HEK293 (cell line): ENCODE measurements at regions not wholly inside any gene's neighbourhood (a gene's known extent, or its start where the extent isn't known, plus 50 kb on each side); places are given as distances from the start of the nearest gene placed in this dataset.

Source experiments
- CTCF ChIA-PET: fragments of 350-600 bp; formaldehyde crosslinking; extraction: SDS; loops from one replicate; lab custom pipeline; 2021; ENCODE audit warnings: antibody characterized with exemption; lab: Yijun Ruan, JAX
- POLR2A ChIA-PET: fragments of 300-600 bp; formaldehyde crosslinking; extraction: SDS; loops from one replicate; lab custom pipeline; 2020; ENCODE audit warnings: antibody characterized with exemption, inconsistent platforms; lab: Yijun Ruan, JAX
- H3K27ac ChIP-seq: fragments of 200-500 bp; sonication (Bioruptor generic); 2 replicates; pipeline ENCODE4 v1.5.1; 2014; ENCODE audit warnings: low read depth, low read length, control low read depth, inconsistent platforms; ENCODE audit errors: extremely low read depth
- H3K36me3 ChIP-seq, 2 experiments: fragments of 200-500 bp in 1 of 2; sonication (Bioruptor generic) in 1 of 2; 1 replicate in 1 of 2; 2 replicates in 1 of 2; pipeline ENCODE4 v1.5.1; 2014 to 2017; ENCODE audit warnings: inconsistent platforms in 2 of 2, low read length in 2 of 2; ENCODE audit not compliant: control insufficient read depth in 2 of 2, insufficient read depth in 1 of 2
- H3K4me1 ChIP-seq: fragments of 200-500 bp; sonication (Bioruptor generic); 2 replicates; pipeline ENCODE4 v1.5.1; 2014; ENCODE audit warnings: mild to moderate bottlenecking, low read length, inconsistent platforms; ENCODE audit not compliant: control insufficient read depth, insufficient read depth
- H3K4me3 ChIP-seq: 2 replicates; pipeline ENCODE4 v1.5.1; 2011; ENCODE audit warnings: low read depth, mild to moderate bottlenecking, control low read depth, low read length, moderate library complexity
- H3K9me3 ChIP-seq: fragments of 200-500 bp; sonication (Bioruptor generic); 2 replicates; pipeline ENCODE4 v1.5.1; 2014; ENCODE audit warnings: low read depth, low read length, inconsistent platforms; ENCODE audit not compliant: control insufficient read depth, insufficient read depth
- GFI1B ChIP-seq: fragments of 450-650 bp; formaldehyde crosslinking; IDR thresholded peaks from 2 replicates; pipeline ENCODE4 v1.5.1; 2016; ENCODE audit warnings: missing biosample characterization, missing genetic modification characterization
- GLI4 ChIP-seq: fragments of 450-650 bp; formaldehyde crosslinking; IDR thresholded peaks from 2 replicates; pipeline ENCODE4 v1.5.1; 2016; ENCODE audit warnings: missing biosample characterization, missing genetic modification characterization
- GLIS1 ChIP-seq: fragments of 450-650 bp; formaldehyde crosslinking; IDR thresholded peaks from 2 replicates; pipeline ENCODE4 v1.5.1; 2016; ENCODE audit warnings: missing biosample characterization, missing genetic modification characterization
- HOXD13 ChIP-seq: sonication (generic); formaldehyde crosslinking; IDR thresholded peaks from 2 replicates; pipeline ENCODE4 v1.8.0; 2022; ENCODE audit warnings: missing genetic modification reagents, borderline replicate concordance
- KLF10 ChIP-seq: fragments of 450-650 bp; IDR thresholded peaks from 2 replicates; pipeline ENCODE4 v1.5.1; 2018; ENCODE audit warnings: missing biosample characterization, mild to moderate bottlenecking, missing genetic modification characterization
- KLF8 ChIP-seq: fragments of 450-650 bp; formaldehyde crosslinking; IDR thresholded peaks from 2 replicates; pipeline ENCODE4 v1.5.1; 2016; ENCODE audit warnings: missing biosample characterization, missing genetic modification characterization
- REPIN1 ChIP-seq: fragments of 450-650 bp; formaldehyde crosslinking; IDR thresholded peaks from 2 replicates; pipeline ENCODE4 v1.5.1; 2017; ENCODE audit warnings: missing biosample characterization, missing genetic modification characterization, low read depth
- TRIM28 ChIP-seq: IDR thresholded peaks from 2 replicates; pipeline ENCODE4 v1.6.1; 2011; ENCODE audit warnings: low read length, control low read depth, borderline replicate concordance
- WT1 ChIP-seq: fragments of 450-650 bp; formaldehyde crosslinking; IDR thresholded peaks from 2 replicates; pipeline ENCODE4 v1.5.1; 2016; ENCODE audit warnings: missing biosample characterization, missing genetic modification characterization
- YY2 ChIP-seq: fragments of 450-650 bp; formaldehyde crosslinking; IDR thresholded peaks from 2 replicates; pipeline ENCODE4 v1.5.1; 2016; ENCODE audit warnings: missing biosample characterization, missing genetic modification characterization
- ZBTB49 ChIP-seq: fragments of 450-650 bp; formaldehyde crosslinking; IDR thresholded peaks from 2 replicates; pipeline ENCODE4 v1.5.1; 2016; ENCODE audit warnings: missing biosample characterization, missing genetic modification characterization, low read depth
- ZIC2 ChIP-seq: fragments of 450-650 bp; formaldehyde crosslinking; IDR thresholded peaks from 2 replicates; pipeline ENCODE4 v1.5.1; 2016; ENCODE audit warnings: missing biosample characterization, missing genetic modification characterization
- ZNF10 ChIP-seq: fragments of 450-650 bp; formaldehyde crosslinking; IDR thresholded peaks from 2 replicates; pipeline ENCODE4 v1.5.1; 2017; ENCODE audit warnings: missing biosample characterization, missing genetic modification characterization
- ZNF140 ChIP-seq: fragments of 450-650 bp; formaldehyde crosslinking; IDR thresholded peaks from 2 replicates; pipeline ENCODE4 v1.5.1; 2016; ENCODE audit warnings: missing biosample characterization, missing genetic modification characterization
- ZNF146 ChIP-seq: fragments of 450-650 bp; formaldehyde crosslinking; IDR thresholded peaks from 2 replicates; pipeline ENCODE4 v1.5.1; 2016; ENCODE audit warnings: missing biosample characterization, missing genetic modification characterization
- ZNF16 ChIP-seq: fragments of 450-650 bp; formaldehyde crosslinking; IDR thresholded peaks from 2 replicates; pipeline ENCODE4 v1.5.1; 2016; ENCODE audit warnings: low read depth, missing biosample characterization, missing genetic modification characterization
- ZNF169 ChIP-seq: fragments of 450-650 bp; formaldehyde crosslinking; IDR thresholded peaks from 2 replicates; pipeline ENCODE4 v1.5.1; 2016; ENCODE audit warnings: missing biosample characterization, missing genetic modification characterization
- ZNF223 ChIP-seq: fragments of 450-650 bp; formaldehyde crosslinking; IDR thresholded peaks from 2 replicates; pipeline ENCODE4 v1.5.1; 2016; ENCODE audit warnings: missing biosample characterization, missing genetic modification characterization
- ZNF248 ChIP-seq: fragments of 450-650 bp; formaldehyde crosslinking; IDR thresholded peaks from 2 replicates; pipeline ENCODE4 v1.5.1; 2017; ENCODE audit warnings: missing biosample characterization, missing genetic modification characterization
- ZNF280C ChIP-seq: fragments of 450-650 bp; formaldehyde crosslinking; IDR thresholded peaks from 2 replicates; pipeline ENCODE4 v1.5.1; 2016; ENCODE audit warnings: missing biosample characterization, missing genetic modification characterization
- ZNF280D ChIP-seq: fragments of 450-650 bp; formaldehyde crosslinking; IDR thresholded peaks from 2 replicates; pipeline ENCODE4 v1.5.1; 2016; ENCODE audit warnings: missing biosample characterization, missing genetic modification characterization
- ZNF341 ChIP-seq: fragments of 450-650 bp; formaldehyde crosslinking; IDR thresholded peaks from 2 replicates; pipeline ENCODE4; 2016; ENCODE audit warnings: low read depth, missing biosample characterization, missing genetic modification characterization
- ZNF394 ChIP-seq: fragments of 450-650 bp; formaldehyde crosslinking; IDR thresholded peaks from 2 replicates; pipeline ENCODE4 v1.5.1; 2016; ENCODE audit warnings: missing biosample characterization, missing genetic modification characterization, mild to moderate bottlenecking, moderate library complexity, borderline replicate concordance
- ZNF488 ChIP-seq: fragments of 450-650 bp; formaldehyde crosslinking; IDR thresholded peaks from 2 replicates; pipeline ENCODE4 v1.5.1; 2016; ENCODE audit warnings: missing biosample characterization, missing genetic modification characterization
- ZNF585B ChIP-seq: fragments of 450-650 bp; formaldehyde crosslinking; IDR thresholded peaks from 2 replicates; pipeline ENCODE4 v1.5.1; 2016; ENCODE audit warnings: missing biosample characterization, missing genetic modification characterization
- ZNF600 ChIP-seq: fragments of 450-650 bp; formaldehyde crosslinking; IDR thresholded peaks from 2 replicates; pipeline ENCODE4 v1.5.1; 2016; ENCODE audit warnings: missing biosample characterization, missing genetic modification characterization
- ZNF747 ChIP-seq: fragments of 450-650 bp; formaldehyde crosslinking; IDR thresholded peaks from 2 replicates; pipeline ENCODE4 v1.5.1; 2016; ENCODE audit warnings: missing biosample characterization, missing genetic modification characterization
- ZXDB ChIP-seq: fragments of 450-650 bp; formaldehyde crosslinking; IDR thresholded peaks from 2 replicates; pipeline ENCODE4 v1.5.1; 2016; ENCODE audit warnings: missing biosample characterization, missing genetic modification characterization

GRCh38 chr11:23586173-23586572 lies 725.9 kb upstream of the CCDC179 start (continued):
- TF ChIP-seq ZNF280D (tag by site-specific recombination) (no peak), HOXD13 (CRISPR knock-in tag) (no peak), ZNF248 (tag by site-specific recombination) (no peak), GLIS1 (no peak), YY2 (no peak), GLI4 (tag by site-specific recombination) (no peak), ZNF146 (tag by site-specific recombination) (no peak), ZNF10 (tag by site-specific recombination) (no peak), WT1 (tag by site-specific recombination) (no peak)

GRCh38 chr11:23590596-23591308 lies 730.5 kb upstream of the CCDC179 start:
- Histone ChIP-seq H3K4me1 (no peaks in the 10 kb centered on the region), H3K27ac (no peak overlapping the region)
- TF ChIP-seq ZNF341 (tag by site-specific recombination) (no peak), KLF8 (tag by site-specific recombination) (no peak), ZBTB49 (tag by site-specific recombination) (no peak), ZNF488 (tag by site-specific recombination) (no peak), ZNF394 (tag by site-specific recombination) (no peak), ZNF747 (tag by site-specific recombination) (no peak)
- TF ChIP-seq, all 188 proteins: peak for 0
- POLR2A ChIA-PET: no interaction called here
- CTCF ChIA-PET: interaction anchor here (0.6 kb wide), 1 partner anchor 12 kb away, joined by 3 read pairs; no protein-coding TSS in a partner anchor
- H3K4me3 ChIP-seq: no peak overlapping the region
- H3K36me3 ChIP-seq: no peaks in the 10 kb centered on the region
- no peaks in the 10 kb centered on the region for H3K9me3 ChIP-seq

GRCh38 chr11:23594755-23595154 lies 734.5 kb upstream of the CCDC179 start:
- Histone ChIP-seq H3K4me3 (no peak overlapping the region), H3K4me1 (no peaks in the 10 kb centered on the region), H3K36me3 (no peaks in the 10 kb centered on the region), H3K27ac (no peak overlapping the region), H3K9me3 (no peaks in the 10 kb centered on the region)
- ChIA-PET CTCF (no interaction called here), POLR2A (no interaction called here)
- no peak for TF ChIP-seq ZNF280C (tag by site-specific recombination)
- no peak for TF ChIP-seq ZNF16 (tag by site-specific recombination)
- no peak for TF ChIP-seq KLF10 (tag by site-specific recombination)
- TF ChIP-seq ZNF223 (tag by site-specific recombination): no peak
- no peak for TF ChIP-seq ZIC2 (tag by site-specific recombination)
- TF ChIP-seq TRIM28: no peak
- no peak for TF ChIP-seq ZNF600 (tag by site-specific recombination)
- TF ChIP-seq ZNF140: no peak
- TF ChIP-seq REPIN1: no peak
- no peak for TF ChIP-seq ZNF585B
- no peak for TF ChIP-seq ZXDB (tag by site-specific recombination)
- no peak for TF ChIP-seq GLIS1
- no peak for TF ChIP-seq GFI1B (tag by site-specific recombination)
- no peak for TF ChIP-seq ZNF169 (tag by site-specific recombination)
